COLO668 (cell line): ENCODE measurements at regions not wholly inside any gene's neighbourhood (a gene's known extent, or its start where the extent isn't known, plus 50 kb on each side); places are given as distances from the start of the nearest gene placed in this dataset.
A peak's percentile ranks its signal among the peaks of the same experiment; 100 is the strongest.

ENCODE experiments used
- DNase-seq: peaks from one replicate; lab custom pipeline; 2025; ENCODE audit not compliant: unreplicated experiment; lab: John Stamatoyannopoulos, UW

GRCh38 chr4:110675426-110675825 lies 52.5 kb upstream of the PITX2 start:
- no peak for DNase-seq

- no peak for DNase-seq
Measured at GRCh38 chr4:110676241-110676640, 53.4 kb upstream of the PITX2 start.

GRCh38 chr4:110678517-110679227 lies 55.8 kb upstream of the PITX2 start:
- DNase-seq: no peak

GRCh38 chr4:110680265-110680664 lies 57.4 kb upstream of the PITX2 start:
- no peak for DNase-seq

GRCh38 chr4:110681381-110681780 lies 58.5 kb upstream of the PITX2 start:
- no peak for DNase-seq

- DNase-seq: no peak
Measured at GRCh38 chr4:110682311-110682710, 59.4 kb upstream of the PITX2 start.

GRCh38 chr4:110683601-110684000 lies 60.7 kb upstream of the PITX2 start:
- DNase-seq: no peak

- DNase-seq: no peak
Measured at GRCh38 chr4:110702326-110702725, 79.4 kb upstream of the PITX2 start.

- no peak for DNase-seq
Measured at GRCh38 chr4:110704748-110705439, 82.0 kb upstream of the PITX2 start.

GRCh38 chr4:110705440-110705782 lies 82.5 kb upstream of the PITX2 start:
- DNase-seq: no peak

- no peak for DNase-seq
Measured at GRCh38 chr4:110710070-110710469, 87.2 kb upstream of the PITX2 start.

GRCh38 chr4:110712486-110712885 lies 89.6 kb upstream of the PITX2 start:
- no peak for DNase-seq

GRCh38 chr4:110730318-110730717 lies 107.4 kb upstream of the PITX2 start:
- no peak for DNase-seq

- DNase-seq: no peak
Measured at GRCh38 chr4:110733901-110734300, 111.0 kb upstream of the PITX2 start.

- DNase-seq: peak; percentile 5
Measured at GRCh38 chr4:110735686-110736085, 112.8 kb upstream of the PITX2 start.

GRCh38 chr4:110737931-110738330 lies 115.1 kb upstream of the PITX2 start:
- DNase-seq: no peak

- DNase-seq: no peak
Measured at GRCh38 chr4:110742143-110742542, 119.3 kb upstream of the PITX2 start.

- no peak for DNase-seq
Measured at GRCh38 chr4:110748071-110748470, 125.2 kb upstream of the PITX2 start.

- no peak for DNase-seq
Measured at GRCh38 chr4:110751183-110751582, 128.3 kb upstream of the PITX2 start.

- DNase-seq: no peak
Measured at GRCh38 chr4:110751986-110752385, 129.1 kb upstream of the PITX2 start.

GRCh38 chr4:110753466-110753865 lies 130.6 kb upstream of the PITX2 start:
- no peak for DNase-seq

GRCh38 chr4:110754716-110755115 lies 131.8 kb upstream of the PITX2 start:
- no peak for DNase-seq

- DNase-seq: no peak
Measured at GRCh38 chr4:110769578-110769977, 146.7 kb upstream of the PITX2 start.
